K562 (cell line): ENCODE measurements at regions not wholly inside any gene's neighbourhood (a gene's known extent, or its start where the extent isn't known, plus 50 kb on each side); places are given as distances from the start of the nearest gene placed in this dataset.

Experiments
- ADNP ChIP-seq: fragments of 200-800 bp; sonication (Bioruptor generic); IDR thresholded peaks from 2 replicates; pipeline ENCODE4 v1.6.1; 2016; ENCODE audit warnings: missing genetic modification characterization, missing compliant biosample characterization
- CBFA2T2 ChIP-seq: fragments of 450-650 bp; conservative IDR thresholded peaks from 2 replicates; pipeline ENCODE4 v1.6.1; 2017; ENCODE audit warnings: mild to moderate bottlenecking
- FOXA3 ChIP-seq, 2 experiments: fragments of 450-650 bp in 1 of 2; sonication (generic) in 1 of 2; formaldehyde crosslinking; IDR thresholded peaks in 1 of 2; conservative IDR thresholded peaks in 1 of 2; 2 replicates each; pipeline versions ENCODE4 v1.4.0 to v1.8.0; 2020 to 2022; ENCODE audit warnings: mild to moderate bottlenecking in 2 of 2, missing genetic modification reagents in 1 of 2
- FUS ChIP-seq: fragments of 200-400 bp; formaldehyde crosslinking; optimal IDR thresholded peaks from 2 replicates; pipeline ENCODE3; 2017; ENCODE audit warnings: low read depth, low read length
- HCFC1 ChIP-seq: IDR thresholded peaks from 2 replicates; pipeline ENCODE4 v1.6.1; 2012; ENCODE audit warnings: low read depth, low read length, improper control_type of control experiment
- HDAC2 ChIP-seq: fragments of 450-650 bp; IDR thresholded peaks from 2 replicates; pipeline ENCODE4 v1.6.1; 2016; ENCODE audit warnings: mild to moderate bottlenecking
- HOXB6 ChIP-seq: fragments of 250-450 bp; sonication (Bioruptor Pico); IDR thresholded peaks from 2 replicates; pipeline ENCODE4 v1.5.1; 2022; ENCODE audit warnings: mild to moderate bottlenecking, borderline replicate concordance
- ILK ChIP-seq: fragments of 450-650 bp; IDR thresholded peaks from 2 replicates; pipeline ENCODE4 v1.6.1; 2016; ENCODE audit warnings: missing genetic modification characterization, low read depth, mild to moderate bottlenecking, missing compliant biosample characterization, moderate library complexity, borderline replicate concordance
- NR4A1 ChIP-seq, 2 experiments: fragments of 250-450 bp in 1 of 2; fragments of 450-650 bp in 1 of 2; sonication (Bioruptor Pico) in 1 of 2; IDR thresholded peaks; 2 replicates each; pipeline versions ENCODE4 v1.4.0 to v1.6.1; 2016 to 2020; ENCODE audit warnings: mild to moderate bottlenecking in 2 of 2, missing compliant biosample characterization in 1 of 2, missing genetic modification characterization in 1 of 2, moderate library complexity in 1 of 2
- POLR2AphosphoS2 ChIP-seq: IDR thresholded peaks from 2 replicates; pipeline ENCODE4 v1.6.1; 2012; ENCODE audit warnings: low read length, improper control_type of control experiment
- TCF7 ChIP-seq: sonication (generic); IDR thresholded peaks from 2 replicates; pipeline ENCODE4 v1.6.1; 2016; ENCODE audit warnings: antibody characterized with exemption, borderline replicate concordance
- XRCC3 ChIP-seq: fragments of 450-650 bp; IDR thresholded peaks from 2 replicates; pipeline ENCODE4 v1.6.1; 2017; ENCODE audit warnings: mild to moderate bottlenecking, moderate library complexity
- ZNF124 ChIP-seq: sonication (generic); formaldehyde crosslinking; IDR thresholded peaks from 2 replicates; pipeline ENCODE4 v1.8.1; 2022; ENCODE audit warnings: missing genetic modification reagents
- ZNF274 ChIP-seq: IDR thresholded peaks from 2 replicates; pipeline ENCODE4 v1.6.1; 2011; ENCODE audit warnings: low read depth, mild to moderate bottlenecking, low read length, moderate library complexity, borderline replicate concordance
- ZNF3 ChIP-seq: fragments of 250-450 bp; sonication (Bioruptor Pico); IDR thresholded peaks from 2 replicates; pipeline ENCODE4 v1.5.0; 2021; ENCODE audit warnings: mild to moderate bottlenecking, moderate library complexity
- ZNF384 ChIP-seq: IDR thresholded peaks from 2 replicates; pipeline ENCODE4 v1.6.1; 2012; ENCODE audit warnings: low read depth, low read length, improper control_type of control experiment
- ZNF586 ChIP-seq: fragments of 450-650 bp; formaldehyde crosslinking; conservative IDR thresholded peaks from 2 replicates; pipeline ENCODE4 v1.4.0; 2020; ENCODE audit warnings: mild to moderate bottlenecking, moderate library complexity
- ZNF589 ChIP-seq: fragments of 200-800 bp; sonication (Bioruptor generic); IDR thresholded peaks from 2 replicates; pipeline ENCODE4 v1.6.1; 2016; ENCODE audit warnings: low read depth, missing genetic modification characterization, missing compliant biosample characterization
- ZSCAN32 ChIP-seq: fragments of 450-650 bp; formaldehyde crosslinking; IDR thresholded peaks from 2 replicates; pipeline ENCODE4 v1.4.0; 2020; ENCODE audit warnings: mild to moderate bottlenecking, moderate library complexity
- TF ChIP-seq, protein P1 (sequence below): fragments of 250-450 bp; sonication (Bioruptor Pico); IDR thresholded peaks from 2 replicates; pipeline ENCODE4 v1.8.0; 2021; ENCODE audit warnings: moderate library complexity, mild to moderate bottlenecking, inconsistent platforms
- TF ChIP-seq, protein P2 (sequence below): sonication (generic); formaldehyde crosslinking; IDR thresholded peaks from 2 replicates; pipeline ENCODE4 v1.9.0; 2022; ENCODE audit warnings: mild to moderate bottlenecking, missing genetic modification reagents
- TF ChIP-seq, protein P3 (sequence below): sonication (generic); formaldehyde crosslinking; IDR thresholded peaks from 2 replicates; pipeline ENCODE4 v1.8.0; 2022; ENCODE audit warnings: missing genetic modification reagents, mild to moderate bottlenecking, borderline replicate concordance
- TF ChIP-seq, protein P4 (sequence below): sonication (generic); formaldehyde crosslinking; IDR thresholded peaks from 2 replicates; pipeline ENCODE4 v1.4.0; 2020; ENCODE audit warnings: mild to moderate bottlenecking, missing genetic modification reagents

DNA sequence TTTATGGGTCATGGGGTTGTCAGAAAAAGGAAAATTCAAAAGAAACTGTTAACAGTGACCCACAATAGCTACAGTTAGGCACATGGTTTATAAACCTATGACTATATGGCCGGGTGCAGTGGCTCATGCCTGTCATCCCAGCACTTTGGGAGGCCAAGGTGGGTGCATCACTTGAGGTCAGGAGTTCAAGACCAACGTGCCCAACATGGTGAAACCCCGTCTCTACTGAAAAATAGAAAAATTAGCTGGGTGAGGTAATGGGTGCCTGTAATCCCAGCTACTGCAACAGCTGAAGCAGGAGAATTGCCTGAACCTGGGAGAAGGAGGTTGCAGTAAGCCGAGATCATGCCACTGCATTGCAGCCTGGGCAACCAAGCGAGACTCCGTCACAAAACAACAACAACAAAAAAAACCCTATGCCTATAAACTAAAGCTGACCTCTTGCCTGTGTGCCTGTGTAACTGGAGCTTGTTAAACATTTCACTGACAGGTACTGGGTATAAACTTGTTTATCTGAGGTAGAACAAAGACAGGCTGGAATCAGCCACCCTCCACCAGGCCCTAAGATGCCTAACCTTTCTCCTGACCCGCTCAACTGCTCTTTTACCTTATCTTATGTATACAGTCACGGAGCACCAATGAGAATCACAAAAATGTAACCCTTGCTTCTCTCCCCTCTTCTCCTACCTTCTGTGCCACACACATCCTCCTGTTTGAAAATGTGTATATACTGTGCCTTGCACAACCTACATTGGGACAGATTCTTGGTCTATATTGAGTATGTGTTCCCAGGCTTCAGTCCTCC, 62.9 kb upstream of the ATF7IP2 start (continued):
- TF ChIP-seq HDAC2, result no peak
- TF ChIP-seq ZNF586 (CRISPR knock-in tag), result no peak
- no peak for TF ChIP-seq ADNP (tag)
- TF ChIP-seq ZNF589 (CRISPR knock-in tag), result no peak
- TF ChIP-seq, protein P1, sequence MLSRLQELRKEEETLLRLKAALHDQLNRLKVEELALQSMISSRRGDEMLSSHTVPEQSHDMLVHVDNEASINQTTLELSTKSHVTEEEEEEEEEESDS, result no peak
- TF ChIP-seq ZNF384, result no peak
- TF ChIP-seq NR4A1 (CRISPR knock-in tag; IDR thresholded peaks at IDR 0.05), result no peak
- TF ChIP-seq NR4A1 (tag; IDR thresholded peaks at IDR 0.05), result no peak
- TF ChIP-seq, protein P2, sequence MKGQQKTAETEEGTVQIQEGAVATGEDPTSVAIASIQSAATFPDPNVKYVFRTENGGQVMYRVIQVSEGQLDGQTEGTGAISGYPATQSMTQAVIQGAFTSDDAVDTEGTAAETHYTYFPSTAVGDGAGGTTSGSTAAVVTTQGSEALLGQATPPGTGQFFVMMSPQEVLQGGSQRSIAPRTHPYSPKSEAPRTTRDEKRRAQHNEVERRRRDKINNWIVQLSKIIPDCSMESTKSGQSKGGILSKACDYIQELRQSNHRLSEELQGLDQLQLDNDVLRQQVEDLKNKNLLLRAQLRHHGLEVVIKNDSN (CRISPR knock-in tag), result no peak
- TF ChIP-seq ZNF274, result no peak
- TF ChIP-seq ZSCAN32 (CRISPR knock-in tag), result no peak
- no peak for TF ChIP-seq TCF7
- no peak for TF ChIP-seq ZNF124 (CRISPR knock-in tag)
- no peak for TF ChIP-seq FUS
- peak; percentile 85 for TF ChIP-seq CBFA2T2
- no peak for TF ChIP-seq HCFC1
- TF ChIP-seq HOXB6 (CRISPR knock-in tag), result no peak
- no peak for TF ChIP-seq ILK (tag)
- no peak for TF ChIP-seq XRCC3
- TF ChIP-seq, protein P3, sequence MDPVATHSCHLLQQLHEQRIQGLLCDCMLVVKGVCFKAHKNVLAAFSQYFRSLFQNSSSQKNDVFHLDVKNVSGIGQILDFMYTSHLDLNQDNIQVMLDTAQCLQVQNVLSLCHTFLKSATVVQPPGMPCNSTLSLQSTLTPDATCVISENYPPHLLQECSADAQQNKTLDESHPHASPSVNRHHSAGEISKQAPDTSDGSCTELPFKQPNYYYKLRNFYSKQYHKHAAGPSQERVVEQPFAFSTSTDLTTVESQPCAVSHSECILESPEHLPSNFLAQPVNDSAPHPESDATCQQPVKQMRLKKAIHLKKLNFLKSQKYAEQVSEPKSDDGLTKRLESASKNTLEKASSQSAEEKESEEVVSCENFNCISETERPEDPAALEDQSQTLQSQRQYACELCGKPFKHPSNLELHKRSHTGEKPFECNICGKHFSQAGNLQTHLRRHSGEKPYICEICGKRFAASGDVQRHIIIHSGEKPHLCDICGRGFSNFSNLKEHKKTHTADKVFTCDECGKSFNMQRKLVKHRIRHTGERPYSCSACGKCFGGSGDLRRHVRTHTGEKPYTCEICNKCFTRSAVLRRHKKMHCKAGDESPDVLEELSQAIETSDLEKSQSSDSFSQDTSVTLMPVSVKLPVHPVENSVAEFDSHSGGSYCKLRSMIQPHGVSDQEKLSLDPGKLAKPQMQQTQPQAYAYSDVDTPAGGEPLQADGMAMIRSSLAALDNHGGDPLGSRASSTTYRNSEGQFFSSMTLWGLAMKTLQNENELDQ (CRISPR knock-in tag), result no peak
- TF ChIP-seq ZNF3 (CRISPR knock-in tag), result no peak
- TF ChIP-seq POLR2AphosphoS2, result no peak
- TF ChIP-seq, protein P4, sequence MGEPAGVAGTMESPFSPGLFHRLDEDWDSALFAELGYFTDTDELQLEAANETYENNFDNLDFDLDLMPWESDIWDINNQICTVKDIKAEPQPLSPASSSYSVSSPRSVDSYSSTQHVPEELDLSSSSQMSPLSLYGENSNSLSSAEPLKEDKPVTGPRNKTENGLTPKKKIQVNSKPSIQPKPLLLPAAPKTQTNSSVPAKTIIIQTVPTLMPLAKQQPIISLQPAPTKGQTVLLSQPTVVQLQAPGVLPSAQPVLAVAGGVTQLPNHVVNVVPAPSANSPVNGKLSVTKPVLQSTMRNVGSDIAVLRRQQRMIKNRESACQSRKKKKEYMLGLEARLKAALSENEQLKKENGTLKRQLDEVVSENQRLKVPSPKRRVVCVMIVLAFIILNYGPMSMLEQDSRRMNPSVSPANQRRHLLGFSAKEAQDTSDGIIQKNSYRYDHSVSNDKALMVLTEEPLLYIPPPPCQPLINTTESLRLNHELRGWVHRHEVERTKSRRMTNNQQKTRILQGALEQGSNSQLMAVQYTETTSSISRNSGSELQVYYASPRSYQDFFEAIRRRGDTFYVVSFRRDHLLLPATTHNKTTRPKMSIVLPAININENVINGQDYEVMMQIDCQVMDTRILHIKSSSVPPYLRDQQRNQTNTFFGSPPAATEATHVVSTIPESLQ (CRISPR knock-in tag), result no peak
- peak in 1 of 2 experiments; percentile 85; a peak in 1 of 4 replicates for TF ChIP-seq FOXA3 (CRISPR knock-in tag; conservative IDR thresholded peaks at IDR 0.05 in 1 of 2, IDR thresholded peaks at IDR 0.05 in 1 of 2)
